Liver (tissue), 3 donors: ENCODE measurements at regions not wholly inside any gene's neighbourhood (a gene's known extent, or its start where the extent isn't known, plus 50 kb on each side); places are given as distances from the start of the nearest gene placed in this dataset.

Experiments
- CTCF ChIP-seq: fragments of 150-350 bp; IDR thresholded peaks from 2 replicates; pipeline ENCODE4 v1.5.1; 2017; ENCODE audit warnings: improper control_type of control experiment, low read depth, low read length; ENCODE audit not compliant: missing input control
- FOXA1 ChIP-seq: IDR thresholded peaks from 2 replicates; pipeline ENCODE4 v1.6.1; 2016; ENCODE audit warnings: antibody characterized with exemption
- HNF4A ChIP-seq, 2 donors: conservative IDR thresholded peaks; 2 replicates each; pipeline ENCODE4 v1.6.1; 2016; ENCODE audit warnings: antibody characterized with exemption in 2 of 2, mild to moderate bottlenecking in 2 of 2
- RAD21 ChIP-seq, 2 donors: IDR thresholded peaks; 2 replicates each; pipeline ENCODE4 v1.6.1; 2016; ENCODE audit warnings: antibody characterized with exemption in 2 of 2, mild to moderate bottlenecking in 2 of 2
- RXRA ChIP-seq, 2 donors: IDR thresholded peaks; 2 replicates each; pipeline ENCODE4 v1.6.1; 2017 to 2018; ENCODE audit warnings: antibody characterized with exemption in 2 of 2, mild to moderate bottlenecking in 1 of 2
- YY1 ChIP-seq: IDR thresholded peaks from 2 replicates; pipeline ENCODE4 v1.6.1; 2016; ENCODE audit warnings: antibody characterized with exemption, mild to moderate bottlenecking
- TF ChIP-seq, protein P1 (sequence below): IDR thresholded peaks from 2 replicates; pipeline ENCODE4 v1.6.1; 2016; ENCODE audit warnings: antibody characterized with exemption
- TF ChIP-seq, protein P2 (sequence below): IDR thresholded peaks from 2 replicates; pipeline ENCODE4 v1.6.1; 2016; ENCODE audit warnings: antibody characterized with exemption, mild to moderate bottlenecking
- donor health status: healthy.
- donor health status: healthy.

GRCh38 chr12:32989705-32990104 lies 93.1 kb upstream of the PKP2 start:
- TF ChIP-seq YY1 = no peak
- TF ChIP-seq CTCF = no peak
- TF ChIP-seq FOXA1 = no peak
- TF ChIP-seq, protein P1, sequence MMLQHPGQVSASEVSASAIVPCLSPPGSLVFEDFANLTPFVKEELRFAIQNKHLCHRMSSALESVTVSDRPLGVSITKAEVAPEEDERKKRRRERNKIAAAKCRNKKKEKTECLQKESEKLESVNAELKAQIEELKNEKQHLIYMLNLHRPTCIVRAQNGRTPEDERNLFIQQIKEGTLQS = no peak
- no peak for TF ChIP-seq RXRA (IDR thresholded peaks at IDR 0.05)
- TF ChIP-seq RAD21 (IDR thresholded peaks at IDR 0.05) = no peak
- no peak for TF ChIP-seq HNF4A (conservative IDR thresholded peaks at IDR 0.05)
- TF ChIP-seq, protein P2, sequence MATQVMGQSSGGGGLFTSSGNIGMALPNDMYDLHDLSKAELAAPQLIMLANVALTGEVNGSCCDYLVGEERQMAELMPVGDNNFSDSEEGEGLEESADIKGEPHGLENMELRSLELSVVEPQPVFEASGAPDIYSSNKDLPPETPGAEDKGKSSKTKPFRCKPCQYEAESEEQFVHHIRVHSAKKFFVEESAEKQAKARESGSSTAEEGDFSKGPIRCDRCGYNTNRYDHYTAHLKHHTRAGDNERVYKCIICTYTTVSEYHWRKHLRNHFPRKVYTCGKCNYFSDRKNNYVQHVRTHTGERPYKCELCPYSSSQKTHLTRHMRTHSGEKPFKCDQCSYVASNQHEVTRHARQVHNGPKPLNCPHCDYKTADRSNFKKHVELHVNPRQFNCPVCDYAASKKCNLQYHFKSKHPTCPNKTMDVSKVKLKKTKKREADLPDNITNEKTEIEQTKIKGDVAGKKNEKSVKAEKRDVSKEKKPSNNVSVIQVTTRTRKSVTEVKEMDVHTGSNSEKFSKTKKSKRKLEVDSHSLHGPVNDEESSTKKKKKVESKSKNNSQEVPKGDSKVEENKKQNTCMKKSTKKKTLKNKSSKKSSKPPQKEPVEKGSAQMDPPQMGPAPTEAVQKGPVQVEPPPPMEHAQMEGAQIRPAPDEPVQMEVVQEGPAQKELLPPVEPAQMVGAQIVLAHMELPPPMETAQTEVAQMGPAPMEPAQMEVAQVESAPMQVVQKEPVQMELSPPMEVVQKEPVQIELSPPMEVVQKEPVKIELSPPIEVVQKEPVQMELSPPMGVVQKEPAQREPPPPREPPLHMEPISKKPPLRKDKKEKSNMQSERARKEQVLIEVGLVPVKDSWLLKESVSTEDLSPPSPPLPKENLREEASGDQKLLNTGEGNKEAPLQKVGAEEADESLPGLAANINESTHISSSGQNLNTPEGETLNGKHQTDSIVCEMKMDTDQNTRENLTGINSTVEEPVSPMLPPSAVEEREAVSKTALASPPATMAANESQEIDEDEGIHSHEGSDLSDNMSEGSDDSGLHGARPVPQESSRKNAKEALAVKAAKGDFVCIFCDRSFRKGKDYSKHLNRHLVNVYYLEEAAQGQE = no peak
